ENCODE measurements at regions not wholly inside any gene's neighbourhood (a gene's known extent, or its start where the extent isn't known, plus 50 kb on each side); places are given as distances from the start of the nearest gene placed in this dataset.

DNA sequence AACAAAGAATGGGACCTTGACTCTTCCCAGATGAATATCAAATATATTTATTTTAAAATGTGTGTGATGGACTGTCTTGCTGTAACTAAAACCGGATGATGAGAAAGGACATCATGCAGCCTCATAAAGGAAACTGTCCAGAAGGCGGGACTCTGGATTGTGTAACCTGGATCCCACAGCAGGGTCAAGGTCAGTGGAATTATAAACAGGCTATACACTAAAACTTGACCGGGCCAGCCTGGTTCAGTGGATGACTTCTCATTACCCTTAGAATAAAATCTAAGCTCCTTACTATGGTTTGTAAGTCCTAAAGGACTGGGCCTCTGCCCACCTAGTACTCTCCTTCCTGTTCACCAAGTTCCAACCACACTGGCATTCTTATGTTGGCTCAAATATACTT is 280.3 kb downstream of the ELAVL2 start:
- TF ChIP-seq, protein P1, sequence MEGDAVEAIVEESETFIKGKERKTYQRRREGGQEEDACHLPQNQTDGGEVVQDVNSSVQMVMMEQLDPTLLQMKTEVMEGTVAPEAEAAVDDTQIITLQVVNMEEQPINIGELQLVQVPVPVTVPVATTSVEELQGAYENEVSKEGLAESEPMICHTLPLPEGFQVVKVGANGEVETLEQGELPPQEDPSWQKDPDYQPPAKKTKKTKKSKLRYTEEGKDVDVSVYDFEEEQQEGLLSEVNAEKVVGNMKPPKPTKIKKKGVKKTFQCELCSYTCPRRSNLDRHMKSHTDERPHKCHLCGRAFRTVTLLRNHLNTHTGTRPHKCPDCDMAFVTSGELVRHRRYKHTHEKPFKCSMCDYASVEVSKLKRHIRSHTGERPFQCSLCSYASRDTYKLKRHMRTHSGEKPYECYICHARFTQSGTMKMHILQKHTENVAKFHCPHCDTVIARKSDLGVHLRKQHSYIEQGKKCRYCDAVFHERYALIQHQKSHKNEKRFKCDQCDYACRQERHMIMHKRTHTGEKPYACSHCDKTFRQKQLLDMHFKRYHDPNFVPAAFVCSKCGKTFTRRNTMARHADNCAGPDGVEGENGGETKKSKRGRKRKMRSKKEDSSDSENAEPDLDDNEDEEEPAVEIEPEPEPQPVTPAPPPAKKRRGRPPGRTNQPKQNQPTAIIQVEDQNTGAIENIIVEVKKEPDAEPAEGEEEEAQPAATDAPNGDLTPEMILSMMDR (IDR thresholded peaks at IDR 0.05), result no peak
- TF ChIP-seq EP300 (IDR thresholded peaks at IDR 0.05) (no peak), POLR2A (IDR thresholded peaks at IDR 0.05; ENCODE audit: low read depth) (no peak), POLR2AphosphoS5 (IDR thresholded peaks at IDR 0.05) (no peak)

Measured in esophagus muscularis mucosa (tissue), 4 donors.